SHP77 (cell line): ENCODE measurements at regions not wholly inside any gene's neighbourhood (a gene's known extent, or its start where the extent isn't known, plus 50 kb on each side); places are given as distances from the start of the nearest gene placed in this dataset.
"Not testable (repeated sequence)": the region's sequence is repeated elsewhere in the genome, so short reads cannot be mapped to it uniquely, and the experiment has no call there.

ENCODE experiments used
- DNase-seq, 2 experiments: peaks; one replicate each; lab custom pipeline; 2025; lab: John Stamatoyannopoulos, UW

GRCh38 chr11:112310848-112311247, 50.2 kb upstream of the PLET1 start:
- DNase-seq = no peak

- no peak for DNase-seq
These were observed 54.5 kb upstream of the PLET1 start for GRCh38 chr11:112315057-112315720.

- DNase-seq = no peak
These were observed 55.4 kb upstream of the PLET1 start for GRCh38 chr11:112315861-112316739.

GRCh38 chr11:112316971-112317370, 56.3 kb upstream of the PLET1 start:
- DNase-seq = peak in 1 of 2 experiments; percentile 20

GRCh38 chr11:112318184-112318591, 57.5 kb upstream of the PLET1 start:
- no peak for DNase-seq

GRCh38 chr11:112318661-112319060, 58.0 kb upstream of the PLET1 start:
- DNase-seq = no peak

- DNase-seq = peak; percentile 41 to 52
These were observed 60.0 kb upstream of the PLET1 start for GRCh38 chr11:112320668-112321067.

- DNase-seq = peak; percentile 65 to 68
These were observed 61.0 kb upstream of the PLET1 start for GRCh38 chr11:112321501-112322172.

GRCh38 chr11:112322173-112322790, 61.6 kb upstream of the PLET1 start:
- DNase-seq = no peak

- DNase-seq = no peak
These were observed 73.7 kb upstream of the PLET1 start for GRCh38 chr11:112334381-112334780.

GRCh38 chr11:112336356-112336886, 75.8 kb upstream of the PLET1 start:
- no peak for DNase-seq

- DNase-seq = no peak
These were observed 78.9 kb upstream of the PLET1 start for GRCh38 chr11:112339566-112339965.

GRCh38 chr11:112343368-112344039, 82.8 kb upstream of the PLET1 start:
- peak; percentile 38 to 43 for DNase-seq

GRCh38 chr11:112344040-112344413, 83.4 kb upstream of the PLET1 start:
- no peak for DNase-seq

GRCh38 chr11:112345166-112345565, 84.5 kb upstream of the PLET1 start:
- DNase-seq = peak in 1 of 2 experiments; percentile 19

GRCh38 chr11:112345706-112346105, 85.0 kb upstream of the PLET1 start:
- peak; percentile 20 to 76 for DNase-seq

- DNase-seq = no peak
These were observed 85.9 kb upstream of the PLET1 start for GRCh38 chr11:112346586-112346985.

- no peak for DNase-seq
These were observed 87.9 kb upstream of the PLET1 start for GRCh38 chr11:112348480-112349029.

- not testable (repeated sequence) for DNase-seq
These were observed 90.8 kb upstream of the PLET1 start for GRCh38 chr11:112351423-112351822.

GRCh38 chr11:112352907-112353306, 92.2 kb upstream of the PLET1 start:
- no peak for DNase-seq

- DNase-seq = no peak
These were observed 93.7 kb upstream of the PLET1 start for GRCh38 chr11:112354364-112354763.
